ENCODE measurements at regions not wholly inside any gene's neighbourhood (a gene's known extent, or its start where the extent isn't known, plus 50 kb on each side); places are given as distances from the start of the nearest gene placed in this dataset.

DNA sequence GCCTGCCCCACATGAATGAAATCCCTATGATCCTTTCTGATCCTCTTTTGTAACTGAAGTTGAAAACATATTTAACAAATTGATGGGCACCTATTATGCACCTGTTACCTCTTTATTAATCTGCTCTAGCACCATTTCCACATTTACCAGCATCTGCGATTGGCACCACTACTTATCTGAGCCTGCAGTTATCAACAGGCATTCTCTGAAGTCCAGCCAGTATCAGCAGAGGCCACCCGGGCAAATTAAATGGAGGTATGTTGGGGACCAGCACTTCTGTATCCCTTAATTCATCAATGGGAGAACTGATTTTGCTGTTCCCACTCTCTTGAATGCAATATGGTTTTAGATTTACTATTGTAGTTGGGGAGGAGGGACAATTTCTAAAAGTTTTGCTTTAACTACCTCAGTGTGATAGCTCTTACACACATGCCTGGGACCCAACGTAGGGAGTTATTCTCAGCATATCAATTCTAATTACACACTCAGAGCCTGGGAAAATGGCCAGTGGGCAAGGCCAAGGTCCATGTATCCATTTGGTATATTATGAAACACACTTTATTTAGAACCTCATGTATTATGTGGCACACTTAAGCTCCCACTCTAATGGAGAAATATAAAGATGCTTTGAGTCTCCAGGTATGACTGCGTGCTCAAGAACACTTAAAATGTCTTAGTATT, 1927.1 kb upstream of the PCDH7 start:
- no peak overlapping the region for H3K27ac ChIP-seq (replicated peaks)
- no peak for DNase-seq (ENCODE audit: low read depth in 1 of 2, low spot score in 1 of 2)
- TF ChIP-seq POLR2AphosphoS5 (IDR thresholded peaks at IDR 0.05; ENCODE audit: low read depth) = no peak
- no peak for TF ChIP-seq GABPA (IDR thresholded peaks at IDR 0.05; ENCODE audit: low read depth)
- TF ChIP-seq SPI1 (IDR thresholded peaks at IDR 0.05; ENCODE audit: borderline replicate concordance, low read depth) = no peak
- TF ChIP-seq, protein P1, sequence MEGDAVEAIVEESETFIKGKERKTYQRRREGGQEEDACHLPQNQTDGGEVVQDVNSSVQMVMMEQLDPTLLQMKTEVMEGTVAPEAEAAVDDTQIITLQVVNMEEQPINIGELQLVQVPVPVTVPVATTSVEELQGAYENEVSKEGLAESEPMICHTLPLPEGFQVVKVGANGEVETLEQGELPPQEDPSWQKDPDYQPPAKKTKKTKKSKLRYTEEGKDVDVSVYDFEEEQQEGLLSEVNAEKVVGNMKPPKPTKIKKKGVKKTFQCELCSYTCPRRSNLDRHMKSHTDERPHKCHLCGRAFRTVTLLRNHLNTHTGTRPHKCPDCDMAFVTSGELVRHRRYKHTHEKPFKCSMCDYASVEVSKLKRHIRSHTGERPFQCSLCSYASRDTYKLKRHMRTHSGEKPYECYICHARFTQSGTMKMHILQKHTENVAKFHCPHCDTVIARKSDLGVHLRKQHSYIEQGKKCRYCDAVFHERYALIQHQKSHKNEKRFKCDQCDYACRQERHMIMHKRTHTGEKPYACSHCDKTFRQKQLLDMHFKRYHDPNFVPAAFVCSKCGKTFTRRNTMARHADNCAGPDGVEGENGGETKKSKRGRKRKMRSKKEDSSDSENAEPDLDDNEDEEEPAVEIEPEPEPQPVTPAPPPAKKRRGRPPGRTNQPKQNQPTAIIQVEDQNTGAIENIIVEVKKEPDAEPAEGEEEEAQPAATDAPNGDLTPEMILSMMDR (IDR thresholded peaks at IDR 0.05; ENCODE audit: insufficient read depth, low read length) = no peak
- TF ChIP-seq, protein P2, sequence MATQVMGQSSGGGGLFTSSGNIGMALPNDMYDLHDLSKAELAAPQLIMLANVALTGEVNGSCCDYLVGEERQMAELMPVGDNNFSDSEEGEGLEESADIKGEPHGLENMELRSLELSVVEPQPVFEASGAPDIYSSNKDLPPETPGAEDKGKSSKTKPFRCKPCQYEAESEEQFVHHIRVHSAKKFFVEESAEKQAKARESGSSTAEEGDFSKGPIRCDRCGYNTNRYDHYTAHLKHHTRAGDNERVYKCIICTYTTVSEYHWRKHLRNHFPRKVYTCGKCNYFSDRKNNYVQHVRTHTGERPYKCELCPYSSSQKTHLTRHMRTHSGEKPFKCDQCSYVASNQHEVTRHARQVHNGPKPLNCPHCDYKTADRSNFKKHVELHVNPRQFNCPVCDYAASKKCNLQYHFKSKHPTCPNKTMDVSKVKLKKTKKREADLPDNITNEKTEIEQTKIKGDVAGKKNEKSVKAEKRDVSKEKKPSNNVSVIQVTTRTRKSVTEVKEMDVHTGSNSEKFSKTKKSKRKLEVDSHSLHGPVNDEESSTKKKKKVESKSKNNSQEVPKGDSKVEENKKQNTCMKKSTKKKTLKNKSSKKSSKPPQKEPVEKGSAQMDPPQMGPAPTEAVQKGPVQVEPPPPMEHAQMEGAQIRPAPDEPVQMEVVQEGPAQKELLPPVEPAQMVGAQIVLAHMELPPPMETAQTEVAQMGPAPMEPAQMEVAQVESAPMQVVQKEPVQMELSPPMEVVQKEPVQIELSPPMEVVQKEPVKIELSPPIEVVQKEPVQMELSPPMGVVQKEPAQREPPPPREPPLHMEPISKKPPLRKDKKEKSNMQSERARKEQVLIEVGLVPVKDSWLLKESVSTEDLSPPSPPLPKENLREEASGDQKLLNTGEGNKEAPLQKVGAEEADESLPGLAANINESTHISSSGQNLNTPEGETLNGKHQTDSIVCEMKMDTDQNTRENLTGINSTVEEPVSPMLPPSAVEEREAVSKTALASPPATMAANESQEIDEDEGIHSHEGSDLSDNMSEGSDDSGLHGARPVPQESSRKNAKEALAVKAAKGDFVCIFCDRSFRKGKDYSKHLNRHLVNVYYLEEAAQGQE (IDR thresholded peaks at IDR 0.05; ENCODE audit: insufficient replicate concordance, low read depth) = no peak
- H3K27me3 ChIP-seq (ENCODE audit: insufficient read depth, poor library complexity, severe bottlenecking) = no peaks in the 10 kb centered on the region
- H3K4me3 ChIP-seq (replicated peaks; ENCODE audit: insufficient read depth, low read length) = no peak overlapping the region

DNA sequence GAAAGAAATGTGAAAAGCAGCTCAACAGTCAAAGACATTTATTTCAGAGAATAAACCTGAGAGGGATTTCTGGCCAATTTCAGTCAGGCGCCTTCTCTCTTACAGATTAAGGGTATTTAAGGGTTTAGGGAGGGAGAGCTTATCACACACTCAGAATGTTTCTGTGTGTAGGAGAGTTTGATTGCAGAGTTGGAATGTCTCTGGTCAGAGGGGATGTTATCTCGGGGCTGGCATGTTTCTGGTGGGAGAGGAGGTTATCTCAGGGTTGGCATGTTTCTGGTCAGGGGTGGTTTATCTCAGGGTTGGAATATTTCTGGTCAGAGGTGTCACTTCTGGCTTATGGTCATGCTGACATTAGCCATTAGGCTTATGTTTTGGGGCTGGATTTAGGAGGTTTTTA, 1920.5 kb upstream of the PCDH7 start:
- DNase-seq (ENCODE audit: low read depth in 1 of 2, low spot score in 1 of 2) = no peak
- TF ChIP-seq, protein P2 (IDR thresholded peaks at IDR 0.05; ENCODE audit: insufficient replicate concordance, low read depth) = no peak
- H3K27me3 ChIP-seq (ENCODE audit: insufficient read depth, poor library complexity, severe bottlenecking) = no peaks in the 10 kb centered on the region

DNA sequence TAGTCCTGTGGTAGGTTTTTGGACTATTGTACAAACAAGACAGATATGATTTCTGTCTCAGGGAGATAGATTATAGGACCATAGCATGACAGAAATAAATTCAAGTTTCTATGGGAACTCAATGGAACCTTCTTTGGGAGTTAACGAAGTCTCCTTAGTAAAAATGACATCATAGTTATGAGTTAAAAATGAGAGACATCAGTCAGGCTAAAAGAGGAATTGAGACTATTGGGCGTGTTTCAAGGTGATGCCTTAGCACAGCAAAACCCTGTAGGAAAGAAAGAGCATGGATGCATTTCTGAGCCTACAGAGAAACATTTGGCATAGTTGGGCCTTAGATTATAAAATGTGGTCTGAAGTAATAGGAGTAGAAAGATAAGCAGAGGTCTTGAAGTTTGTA, 1909.1 kb upstream of the PCDH7 start:
- TF ChIP-seq GABPA (IDR thresholded peaks at IDR 0.05; ENCODE audit: low read depth) (no peak), POLR2AphosphoS5 (IDR thresholded peaks at IDR 0.05; ENCODE audit: low read depth) (no peak), SPI1 (IDR thresholded peaks at IDR 0.05; ENCODE audit: borderline replicate concordance, low read depth) (no peak)
- TF ChIP-seq, protein P1 (IDR thresholded peaks at IDR 0.05; ENCODE audit: insufficient read depth, low read length) = no peak
- TF ChIP-seq, protein P2 (IDR thresholded peaks at IDR 0.05; ENCODE audit: insufficient replicate concordance, low read depth) = no peak
- no peaks in the 10 kb centered on the region for H3K27me3 ChIP-seq (ENCODE audit: insufficient read depth, poor library complexity, severe bottlenecking)
- DNase-seq (ENCODE audit: low read depth in 1 of 2, low spot score in 1 of 2) = no peak
- H3K4me3 ChIP-seq (replicated peaks; ENCODE audit: insufficient read depth, low read length) = no peak overlapping the region
- H3K27ac ChIP-seq (replicated peaks) = no peak overlapping the region

More for the DNA sequence above, 1920.5 kb upstream of the PCDH7 start:
- Histone ChIP-seq H3K27ac (replicated peaks) (no peak overlapping the region), H3K4me3 (replicated peaks; ENCODE audit: insufficient read depth, low read length) (no peak overlapping the region)

Measured in HL-60 (cell line).